Amygdala (tissue), 56 donors: ENCODE measurements at regions not wholly inside any gene's neighbourhood (a gene's known extent, or its start where the extent isn't known, plus 50 kb on each side); places are given as distances from the start of the nearest gene placed in this dataset.
A peak's percentile ranks its signal among the peaks of the same experiment; 100 is the strongest.

Source experiments
- DNase-seq, 56 donors: peaks; one replicate each; lab custom pipeline; 2025; lab: John Stamatoyannopoulos, UW

DNA sequence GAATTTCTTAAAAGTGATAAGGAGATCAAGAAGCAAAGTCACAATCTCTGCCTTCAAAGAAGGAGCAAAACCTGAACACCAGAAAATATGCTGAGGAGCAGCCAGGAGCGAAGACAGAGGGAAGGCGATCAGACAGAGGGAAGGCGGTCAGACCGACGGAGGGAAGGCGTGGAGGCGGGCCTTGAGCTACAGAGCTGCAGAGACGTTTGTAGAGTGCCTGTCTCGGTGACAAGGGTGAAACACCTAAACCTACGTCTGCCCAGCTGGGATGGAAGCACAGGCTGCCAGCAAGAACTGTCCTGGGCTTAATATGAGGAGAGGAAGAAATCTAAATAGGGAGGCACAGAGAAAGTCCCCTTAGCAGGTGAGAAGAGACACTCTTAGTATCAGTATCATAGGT is 476.0 kb downstream of the OCA2 start:
- DNase-seq, result no peak

DNA sequence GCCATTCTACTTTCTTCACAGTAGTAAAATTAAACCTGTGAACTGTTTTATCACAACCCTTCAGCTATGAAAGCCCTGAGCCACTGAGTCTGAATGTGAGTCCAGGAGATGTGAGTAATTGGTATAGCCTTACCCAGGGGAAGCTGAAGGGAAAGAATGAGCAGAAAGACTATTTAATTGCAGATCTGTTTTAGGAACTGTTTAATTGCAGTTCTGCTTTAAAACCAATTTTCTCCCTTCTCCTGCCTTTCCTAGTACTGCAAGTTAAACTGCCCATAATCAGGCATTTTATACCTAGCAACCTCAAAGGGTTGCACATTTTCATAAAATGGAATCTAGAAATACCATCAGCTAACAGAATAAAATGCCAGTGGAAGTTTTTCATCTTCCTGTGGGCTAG is 476.7 kb downstream of the OCA2 start:
- DNase-seq, result no peak

GRCh38 chr15:27619204-27619603 is 479.9 kb downstream of the OCA2 start:
- no peak for DNase-seq

DNA sequence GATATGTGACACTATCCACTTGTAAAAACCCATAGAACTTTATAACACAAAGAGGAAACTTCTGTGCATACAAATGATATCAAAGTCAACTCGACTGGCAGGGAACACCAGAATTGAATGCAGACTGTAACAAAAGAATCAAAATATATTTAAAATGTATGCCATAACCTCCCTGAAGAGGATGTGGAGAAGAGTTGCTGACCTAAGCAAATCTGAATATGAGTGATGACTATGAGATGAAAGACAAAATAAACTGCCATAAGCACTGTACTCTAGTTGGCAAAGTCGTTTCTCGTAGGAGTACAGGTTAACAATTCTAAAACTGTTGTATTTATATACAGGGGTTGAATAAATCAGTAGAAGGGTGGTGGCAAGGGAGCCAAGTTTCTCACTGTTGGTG is 482.1 kb downstream of the OCA2 start:
- no peak for DNase-seq

DNA sequence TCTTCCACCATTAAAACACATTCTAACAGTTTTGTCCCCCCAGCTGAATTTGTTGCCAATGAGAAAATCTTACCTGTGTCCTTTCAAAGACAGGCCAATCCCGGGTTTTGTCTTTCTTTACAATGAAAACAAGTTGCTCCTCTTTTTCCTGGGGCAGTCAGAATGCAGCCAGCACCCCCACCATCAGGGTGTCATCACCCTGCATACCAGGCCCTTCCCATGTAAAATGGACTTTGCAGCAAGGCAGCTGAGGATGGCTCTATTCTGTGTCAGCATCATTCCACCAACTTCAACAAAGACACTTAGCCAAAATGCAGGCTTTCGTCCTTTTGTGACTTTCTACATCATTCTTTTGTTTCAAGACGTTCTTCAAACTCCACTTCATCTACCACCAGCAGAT is 490.9 kb downstream of the OCA2 start:
- no peak for DNase-seq

GRCh38 chr15:27601239-27601960 is 497.7 kb downstream of the OCA2 start:
- peak in 5 of 56 donors; percentile 4 to 17 (median 8) for DNase-seq

GRCh38 chr15:27599034-27599433 is 500.1 kb downstream of the OCA2 start:
- DNase-seq, result no peak

GRCh38 chr15:27598251-27599009 is 500.7 kb downstream of the OCA2 start:
- no peak for DNase-seq

DNA sequence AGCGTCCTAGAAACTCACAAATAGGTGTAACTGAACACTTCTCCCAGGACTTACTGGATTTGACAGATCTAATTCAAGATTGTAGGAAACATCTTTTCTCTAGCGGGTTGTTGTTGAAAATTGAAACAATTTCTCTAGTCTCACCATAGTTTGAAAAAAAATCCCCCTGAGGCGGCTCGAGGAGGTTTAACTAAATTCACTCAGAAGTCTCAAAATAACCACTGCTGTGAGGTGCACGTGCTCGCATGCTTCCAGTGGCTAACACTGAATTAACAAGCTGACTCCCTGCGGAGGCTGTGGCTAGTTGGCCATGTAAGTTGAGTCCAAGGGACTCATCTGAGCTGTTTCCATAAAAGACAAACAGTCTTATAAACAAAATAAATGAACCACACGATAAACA is 503.9 kb downstream of the OCA2 start:
- no peak for DNase-seq

DNA sequence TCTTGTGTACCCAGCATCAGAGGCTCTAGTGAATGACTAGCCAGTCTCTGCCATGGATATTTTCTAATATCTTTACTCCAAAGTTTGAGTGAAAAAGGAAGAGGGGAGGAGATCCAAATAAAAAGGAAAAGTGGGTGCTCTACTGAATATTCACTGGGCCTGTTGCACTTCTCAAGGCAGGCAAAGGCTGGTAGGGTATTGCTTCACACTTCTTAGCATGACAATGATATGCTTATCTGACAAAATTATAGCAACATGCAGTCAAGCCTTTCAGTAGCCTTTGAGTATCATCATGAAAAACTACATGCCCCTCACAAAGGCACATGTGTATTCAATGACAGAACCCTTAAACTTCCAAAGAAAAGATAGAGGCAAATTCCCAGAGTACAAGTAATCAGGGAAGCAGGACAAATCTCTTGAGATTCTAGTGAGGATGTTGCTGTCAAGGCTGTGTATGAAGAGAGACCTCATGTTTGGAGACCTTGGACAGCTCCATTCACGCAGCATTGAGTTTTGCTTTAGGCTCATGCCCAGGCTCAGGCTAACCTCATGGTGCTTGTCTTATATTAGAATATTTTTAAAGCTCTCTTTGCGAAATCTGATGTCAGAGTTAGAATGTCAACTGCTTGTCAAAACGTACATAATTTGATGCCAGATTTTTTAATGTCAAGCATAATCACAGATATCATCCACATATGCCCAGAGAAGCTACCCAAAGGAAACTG is 506.9 kb downstream of the OCA2 start:
- no peak for DNase-seq
